IPS-NIHi7 (cell line): ENCODE measurements at regions not wholly inside any gene's neighbourhood (a gene's known extent, or its start where the extent isn't known, plus 50 kb on each side); places are given as distances from the start of the nearest gene placed in this dataset.
"Not testable (repeated sequence)": the region's sequence is repeated elsewhere in the genome, so short reads cannot be mapped to it uniquely, and the experiment has no call there.

Source experiments
- DNase-seq: peaks from one replicate; pipeline ENCODE4 v3.0.0; 2012; ENCODE audit warnings: mixed read lengths; ENCODE audit errors: extremely low spot score

- DNase-seq = no peak
Observed at GRCh38 chr6:144613859-144614258, 328.7 kb downstream of the UTRN start.

DNA sequence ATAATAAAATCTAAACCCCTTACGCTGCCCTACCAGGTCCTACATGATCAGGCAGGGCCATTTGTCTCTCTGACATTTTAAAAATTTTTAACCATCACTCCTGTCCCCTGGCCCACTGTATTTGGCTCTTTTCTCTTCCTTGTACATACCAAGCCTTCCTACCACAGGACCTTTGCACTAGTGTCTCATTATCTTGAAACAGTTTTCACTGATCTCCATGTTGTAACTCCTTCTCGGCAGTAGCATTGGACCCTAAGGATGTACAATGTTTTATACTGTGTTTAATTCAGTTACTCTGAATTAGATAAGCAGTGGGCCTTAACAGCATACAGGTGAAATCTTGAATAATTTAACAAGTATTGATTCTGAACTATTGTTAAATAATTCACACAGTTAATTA is 330.7 kb downstream of the UTRN start:
- no peak for DNase-seq

- DNase-seq = no peak
Observed at GRCh38 chr6:144617191-144617590, 332.1 kb downstream of the UTRN start.

GRCh38 chr6:144617708-144618107 is 332.6 kb downstream of the UTRN start:
- DNase-seq = no peak

GRCh38 chr6:144619966-144620365 is 334.8 kb downstream of the UTRN start:
- no peak for DNase-seq

DNA sequence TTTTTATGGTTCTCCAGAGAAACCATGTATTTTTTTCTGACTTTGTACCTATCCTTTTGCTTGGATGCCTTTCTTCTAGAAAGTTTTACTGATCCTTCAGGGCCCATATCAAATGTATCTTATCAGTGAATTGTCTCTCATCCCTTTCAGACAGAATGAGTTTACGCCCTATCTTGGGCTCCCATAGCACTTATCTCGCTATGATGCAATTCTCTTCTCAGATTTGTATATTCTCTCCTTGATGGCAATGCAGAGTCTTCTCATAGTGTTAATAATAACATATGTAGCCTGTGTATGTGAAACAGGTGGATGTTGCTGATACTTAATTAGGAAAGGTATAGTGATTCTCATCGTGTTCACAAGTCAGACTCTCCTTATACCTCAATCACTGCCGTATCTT is 336.2 kb downstream of the UTRN start:
- no peak for DNase-seq

DNA sequence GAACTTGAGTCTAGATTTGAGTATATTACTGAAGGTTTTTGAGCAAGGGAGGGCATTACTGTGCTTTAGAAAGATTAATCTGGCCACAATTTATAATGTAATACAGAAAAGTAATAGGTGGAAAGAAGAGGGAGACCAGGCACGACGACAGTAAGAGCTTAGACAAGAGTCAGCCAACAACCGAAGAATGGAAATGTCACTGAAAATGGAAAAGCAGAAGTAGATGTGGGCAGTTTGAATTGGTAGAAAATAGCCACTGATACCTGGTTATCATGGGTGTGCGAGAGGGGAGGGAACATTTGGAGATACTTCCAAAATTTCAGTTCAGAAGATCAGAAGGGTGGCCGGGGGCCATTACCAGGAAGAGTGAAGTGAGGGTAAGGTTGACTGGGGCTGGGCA is 339.1 kb downstream of the UTRN start:
- DNase-seq = no peak

DNA sequence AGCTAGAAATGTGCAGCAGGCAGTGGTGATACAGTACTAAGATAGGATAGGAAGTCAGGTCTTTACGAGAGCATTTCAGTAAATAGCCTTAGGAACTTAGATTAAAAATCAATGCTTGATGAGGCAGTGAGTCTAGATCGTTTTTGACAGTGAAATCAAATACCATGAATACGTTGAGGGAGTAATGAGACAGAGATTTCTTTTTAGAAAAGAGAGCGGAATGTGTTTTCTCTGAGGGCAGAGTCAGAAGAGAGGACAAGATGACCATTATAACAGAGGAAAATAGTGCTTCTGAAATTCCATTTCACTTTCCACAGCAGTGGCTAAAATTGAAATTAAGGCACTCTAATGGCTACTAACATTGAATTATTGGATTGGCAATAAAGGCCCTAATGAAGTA is 339.6 kb downstream of the UTRN start:
- no peak for DNase-seq

- no peak for DNase-seq
Observed at GRCh38 chr6:144630857-144631256, 345.7 kb downstream of the UTRN start.

- DNase-seq = no peak
Observed at GRCh38 chr6:144632266-144632665, 347.1 kb downstream of the UTRN start.

GRCh38 chr6:144633886-144634285 is 348.8 kb downstream of the UTRN start:
- no peak for DNase-seq

GRCh38 chr6:144634371-144634770 is 349.2 kb downstream of the UTRN start:
- no peak for DNase-seq

GRCh38 chr6:144635051-144635450 is 349.9 kb downstream of the UTRN start:
- no peak for DNase-seq

DNA sequence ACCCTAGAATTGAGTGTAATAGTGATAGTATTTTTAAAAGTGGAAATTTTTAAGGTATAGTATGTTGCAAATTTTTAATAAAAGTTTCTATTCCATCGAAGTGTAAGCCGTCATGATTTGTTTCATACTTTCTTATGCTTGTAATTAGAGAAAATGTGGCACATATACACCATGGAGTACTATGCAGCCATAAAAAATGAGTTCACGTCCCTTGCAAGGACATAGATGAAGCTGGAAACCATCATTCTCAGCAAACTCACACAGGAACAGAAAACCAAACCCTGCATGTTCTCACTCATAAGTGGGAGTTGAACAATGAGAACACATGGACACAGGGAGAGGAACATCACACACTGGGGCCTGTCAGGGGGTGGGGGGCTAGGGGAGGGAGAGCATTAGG is 350.9 kb downstream of the UTRN start:
- DNase-seq = not testable (repeated sequence)

- no peak for DNase-seq
Observed at GRCh38 chr6:144637541-144637940, 352.4 kb downstream of the UTRN start.

DNA sequence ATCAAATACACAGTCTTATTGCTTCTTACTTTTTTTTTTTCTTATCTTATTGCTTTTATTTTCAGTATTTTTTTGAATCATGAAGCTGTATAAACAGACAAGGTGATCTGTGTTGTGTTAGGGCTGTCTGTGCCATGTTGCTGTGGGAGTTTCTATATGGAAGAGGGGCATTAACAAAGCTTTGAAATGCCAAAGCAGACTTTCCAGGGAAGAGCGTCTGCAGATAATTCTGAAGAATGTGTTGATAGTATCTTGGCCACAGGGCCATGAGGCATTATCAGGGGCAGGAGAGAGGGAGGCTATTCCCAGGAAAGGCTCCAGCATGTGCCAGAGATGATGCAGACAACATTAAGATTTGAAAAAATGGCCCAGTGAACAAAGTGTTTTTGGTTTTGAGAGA is 354.5 kb downstream of the UTRN start:
- DNase-seq = no peak

DNA sequence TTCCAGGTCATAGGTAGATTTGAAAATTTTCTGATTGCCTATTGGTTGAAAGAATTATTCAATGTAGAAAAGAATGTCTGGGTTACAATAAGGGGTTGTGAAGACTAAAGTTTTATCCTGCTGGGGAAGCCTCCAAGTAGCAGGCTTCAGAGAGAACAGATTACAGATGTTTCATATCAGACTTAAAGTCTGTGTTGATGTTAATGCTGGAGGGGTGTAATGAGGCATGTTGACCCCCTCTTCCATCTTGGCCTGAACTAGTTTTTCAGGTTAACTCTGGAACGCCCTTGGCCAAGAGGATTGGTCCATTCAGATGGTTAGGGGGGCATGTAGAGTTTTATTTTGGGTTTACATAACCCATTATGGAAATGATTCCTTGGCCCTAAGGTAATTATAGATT is 356.2 kb downstream of the UTRN start:
- DNase-seq = no peak

- DNase-seq = no peak
Observed at GRCh38 chr6:144644776-144645175, 359.6 kb downstream of the UTRN start.

DNA sequence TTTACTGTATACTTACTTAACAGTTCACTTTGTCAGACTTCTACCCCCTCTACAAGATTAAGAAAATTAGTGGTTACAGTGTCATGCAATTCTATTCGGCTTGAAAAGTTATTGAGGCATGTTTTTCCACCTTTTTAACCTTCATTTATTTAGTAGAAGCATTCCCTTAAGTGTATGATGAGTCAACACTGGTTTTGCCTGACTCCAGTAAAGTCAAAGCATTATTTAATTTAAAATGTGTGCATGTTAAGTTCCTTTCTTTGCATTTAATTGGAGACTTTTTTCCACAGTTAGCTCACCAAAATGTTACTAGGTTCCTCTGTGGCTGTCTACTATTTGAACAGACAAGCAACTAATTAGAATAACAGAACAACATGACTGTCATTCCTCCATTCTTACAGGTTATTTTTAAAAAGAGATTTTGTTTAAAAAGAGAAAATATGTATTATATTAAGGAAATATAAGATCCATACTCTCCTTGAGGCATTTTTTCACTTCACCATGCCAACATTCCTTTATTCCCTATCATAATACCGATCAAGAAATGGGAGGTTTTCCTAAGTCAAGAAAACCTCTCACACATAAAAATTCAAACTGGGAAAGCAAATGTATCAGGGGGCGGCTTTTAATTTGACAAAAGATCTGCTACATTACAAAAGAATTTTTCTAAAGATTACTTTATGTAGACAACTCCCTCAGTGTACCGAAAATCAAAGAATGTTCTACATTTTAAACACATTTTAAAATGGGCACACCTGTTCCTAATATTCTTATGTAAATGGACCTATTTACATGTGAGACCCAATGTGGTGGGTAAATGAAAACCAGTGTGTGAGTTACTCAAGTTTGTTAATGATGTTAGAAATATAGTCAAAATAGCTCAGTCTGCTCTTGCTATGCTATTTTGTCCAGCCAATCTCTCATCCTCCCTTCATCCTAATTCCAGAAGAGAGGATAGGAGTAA is 361.2 kb downstream of the UTRN start:
- no peak for DNase-seq

DNA sequence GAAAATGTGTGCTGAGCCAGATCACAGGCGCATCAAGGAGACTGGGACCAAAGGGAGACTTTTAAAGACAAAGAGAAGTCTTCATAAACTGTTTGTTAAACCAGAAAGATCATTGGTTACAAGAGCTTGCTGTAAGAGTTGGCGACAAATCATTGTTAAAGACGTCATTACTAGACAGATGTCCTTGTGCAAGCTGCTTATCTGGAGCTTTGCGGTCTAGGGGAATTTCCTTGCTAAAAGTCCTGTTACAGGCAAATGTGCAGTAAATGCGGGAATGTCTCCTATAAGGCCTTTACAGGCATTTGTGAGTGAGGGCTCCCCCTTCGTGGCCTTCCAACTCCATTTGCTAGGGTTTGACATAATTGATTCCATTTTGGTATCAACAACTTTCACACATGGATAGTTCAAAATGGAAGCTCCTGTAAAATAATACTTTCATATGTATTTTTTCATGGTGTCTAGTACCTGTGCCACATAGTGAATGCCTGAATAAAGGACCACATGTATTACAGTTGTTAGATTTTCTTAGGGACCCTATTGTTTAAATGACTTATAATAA is 362.4 kb downstream of the UTRN start:
- DNase-seq = no peak

DNA sequence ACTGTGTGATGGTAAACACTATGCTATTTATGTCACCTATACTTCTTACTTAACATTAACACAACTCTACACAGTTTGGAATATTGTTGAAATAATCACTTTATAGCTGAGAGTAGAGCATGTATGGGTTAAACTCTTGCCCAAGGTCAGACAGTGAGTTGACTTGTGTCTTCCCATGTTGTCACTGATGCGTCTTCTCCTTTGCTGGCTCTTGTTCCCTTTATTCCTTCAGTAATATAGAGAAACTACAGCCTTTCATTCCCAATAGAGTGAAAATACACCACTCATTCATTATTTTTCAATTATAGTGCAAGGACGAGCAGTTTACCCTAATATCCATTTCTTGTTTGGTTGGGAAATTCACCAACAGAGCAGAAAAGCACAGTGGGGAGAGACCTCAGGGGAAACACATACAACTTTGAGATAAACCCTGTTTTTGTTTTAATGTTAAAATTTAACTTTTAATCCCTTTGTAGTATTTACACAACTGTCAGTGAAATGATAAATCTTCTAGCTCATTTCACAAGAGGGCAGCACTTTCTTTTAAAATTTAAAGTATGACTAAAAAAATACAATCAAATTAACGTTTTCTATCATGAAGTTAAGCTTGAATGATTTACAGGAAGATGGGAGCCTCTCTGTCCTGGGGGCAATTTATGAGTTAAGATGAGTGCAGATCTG is 363.0 kb downstream of the UTRN start:
- no peak for DNase-seq

- DNase-seq = no peak
Observed at GRCh38 chr6:144649085-144649484, 363.9 kb downstream of the UTRN start.

- DNase-seq = no peak
Observed at GRCh38 chr6:144651234-144651633, 366.1 kb downstream of the UTRN start.
